WTC11 (cell line): ENCODE measurements at regions not wholly inside any gene's neighbourhood (a gene's known extent, or its start where the extent isn't known, plus 50 kb on each side); places are given as distances from the start of the nearest gene placed in this dataset.

ENCODE experiments used
- ATAC-seq: fragments of 200-7000 bp; cut with Tn5 transposase; 2 replicates; pipeline ENCODE4 v1.10.0; 2021; ENCODE audit warnings: mild to moderate bottlenecking, moderate library complexity
- CTCF ChIA-PET: fragments of 300-600 bp; sonication (Branson Sonifier 250); formaldehyde crosslinking; loops from one replicate; lab custom pipeline; 2021; ENCODE audit warnings: antibody characterized with exemption; lab: Charles Lee
- POLR2A ChIA-PET: fragments of 350-600 bp; sonication (Branson Sonifier 250); formaldehyde crosslinking; loops from one replicate; lab custom pipeline; 2021; ENCODE audit warnings: antibody characterized with exemption; lab: Charles Lee
- DNase-seq: peaks from one replicate; pipeline ENCODE4 v3.0.0; 2021; ENCODE audit warnings: low spot score
- H3K27ac Mint-ChIP-seq: 2 replicates; pipeline ENCODE4 v1.8.0; 2021; ENCODE audit warnings: mixed read lengths
- H3K27me3 Mint-ChIP-seq: 2 replicates; pipeline ENCODE4 v1.8.0; 2021; ENCODE audit warnings: low read depth, mild to moderate bottlenecking, moderate library complexity, mixed read lengths
- H3K36me3 Mint-ChIP-seq: 2 replicates; pipeline ENCODE4 v1.8.0; 2021; ENCODE audit warnings: mixed read lengths
- H3K4me1 Mint-ChIP-seq: 2 replicates; pipeline ENCODE4 v1.8.0; 2022; ENCODE audit warnings: mixed read lengths
- H3K4me3 Mint-ChIP-seq: 2 replicates; pipeline ENCODE4 v1.8.0; 2021; ENCODE audit warnings: mild to moderate bottlenecking, moderate library complexity, mixed read lengths
- H3K9me3 Mint-ChIP-seq: 2 replicates; pipeline ENCODE4 v1.8.0; 2021; ENCODE audit warnings: mixed read lengths
- JAZF1 ChIP-seq: fragments of 250-450 bp; sonication (Bioruptor Pico); IDR thresholded peaks from 2 replicates; pipeline ENCODE4 v1.9.0; 2021; ENCODE audit warnings: moderate library complexity, mild to moderate bottlenecking, inconsistent platforms
- KAT7 ChIP-seq: sonication (generic); formaldehyde crosslinking; IDR thresholded peaks from 2 replicates; pipeline ENCODE4 v1.8.1; 2023; ENCODE audit warnings: missing genetic modification reagents, mild to moderate bottlenecking, borderline replicate concordance
- NFATC4 ChIP-seq: fragments of 250-450 bp; sonication (Bioruptor Pico); IDR thresholded peaks from 2 replicates; pipeline ENCODE4 v1.9.0; 2021; ENCODE audit warnings: mild to moderate bottlenecking
- NFYB ChIP-seq: sonication (generic); formaldehyde crosslinking; conservative IDR thresholded peaks from 2 replicates; pipeline ENCODE4 v1.8.0; 2022; ENCODE audit warnings: low read depth, missing genetic modification reagents
- NR1H2 ChIP-seq: sonication (generic); formaldehyde crosslinking; IDR thresholded peaks from 2 replicates; pipeline ENCODE4 v1.9.0; 2021; ENCODE audit warnings: mild to moderate bottlenecking, moderate library complexity, missing genetic modification reagents
- NR3C1 ChIP-seq: sonication (generic); formaldehyde crosslinking; conservative IDR thresholded peaks from 2 replicates; pipeline ENCODE4 v1.8.1; 2023; ENCODE audit warnings: low read depth, mild to moderate bottlenecking, missing genetic modification reagents
- TCF7 ChIP-seq: sonication (generic); formaldehyde crosslinking; IDR thresholded peaks from 2 replicates; pipeline ENCODE4 v1.8.0; 2022; ENCODE audit warnings: mild to moderate bottlenecking, low read depth, missing genetic modification reagents, moderate library complexity
- TEAD1 ChIP-seq: sonication (generic); formaldehyde crosslinking; IDR thresholded peaks from 2 replicates; pipeline ENCODE4 v1.8.0; 2022; ENCODE audit warnings: mild to moderate bottlenecking, missing genetic modification reagents
- TEAD4 ChIP-seq: sonication (generic); formaldehyde crosslinking; IDR thresholded peaks from 2 replicates; pipeline ENCODE4 v1.8.0; 2022; ENCODE audit warnings: mild to moderate bottlenecking, missing genetic modification reagents
- TP53 ChIP-seq: sonication (generic); formaldehyde crosslinking; IDR thresholded peaks from 2 replicates; pipeline ENCODE4 v1.8.1; 2023; ENCODE audit warnings: mild to moderate bottlenecking, missing genetic modification reagents
- ZNF396 ChIP-seq: fragments of 250-450 bp; sonication (Bioruptor Pico); IDR thresholded peaks from 2 replicates; pipeline ENCODE4 v1.8.0; 2021; ENCODE audit warnings: mild to moderate bottlenecking, moderate library complexity, borderline replicate concordance
- TF ChIP-seq, protein P1 (sequence below): fragments of 200-600 bp; IDR thresholded peaks from 2 replicates; pipeline ENCODE4 v1.8.0; 2022; ENCODE audit warnings: antibody characterized with exemption
- TF ChIP-seq, protein P2 (sequence below): sonication (generic); formaldehyde crosslinking; IDR thresholded peaks from 2 replicates; pipeline ENCODE4 v1.8.0; 2022; ENCODE audit warnings: mild to moderate bottlenecking, missing genetic modification reagents
- TF ChIP-seq, protein P3 (sequence below): sonication (generic); formaldehyde crosslinking; conservative IDR thresholded peaks from 2 replicates; pipeline ENCODE4 v1.8.1; 2023; ENCODE audit warnings: mild to moderate bottlenecking, low read depth, missing genetic modification reagents, moderate library complexity
- TF ChIP-seq, protein P4 (sequence below): sonication (generic); formaldehyde crosslinking; IDR thresholded peaks from 2 replicates; pipeline ENCODE4 v1.8.1; 2022; ENCODE audit warnings: missing genetic modification reagents, borderline replicate concordance
- TF ChIP-seq, protein P5 (sequence below): sonication (generic); formaldehyde crosslinking; IDR thresholded peaks from 2 replicates; pipeline ENCODE4 v1.8.1; 2023; ENCODE audit warnings: mild to moderate bottlenecking, missing genetic modification reagents, moderate library complexity

DNA sequence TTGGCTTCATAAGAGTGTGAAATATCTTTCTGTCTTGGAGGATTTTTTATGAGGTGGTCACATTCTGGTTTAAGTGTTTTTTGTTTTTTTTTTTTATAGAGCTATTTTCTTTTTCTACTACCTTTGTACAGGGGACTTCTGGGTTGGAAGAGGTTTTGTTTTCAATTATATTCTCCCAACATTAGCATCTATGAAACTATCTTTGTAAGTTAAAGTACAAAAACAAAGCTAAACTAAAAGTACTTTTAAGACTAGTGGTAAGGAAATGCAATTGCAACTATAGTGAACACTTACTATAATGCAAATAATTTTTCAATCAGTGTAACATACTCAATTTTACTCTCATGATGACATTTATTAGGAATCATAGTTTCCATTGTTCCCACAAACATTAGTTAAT, 688.2 kb downstream of the SI start:
- peaks cover 19% of the 10 kb centered on the region for H3K4me1 Mint-ChIP-seq
- H3K9me3 Mint-ChIP-seq: peaks cover 26% of the 10 kb centered on the region
- H3K4me3 Mint-ChIP-seq: no peak overlapping the region
- POLR2A ChIA-PET: interaction anchor here (0.7 kb wide), 1 partner anchor 352 kb away, joined by 3 read pairs; no protein-coding TSS in a partner anchor
- DNase-seq (no peak), ATAC-seq (no peak)
- no peaks in the 10 kb centered on the region for H3K27me3 Mint-ChIP-seq
- H3K27ac Mint-ChIP-seq: no peak overlapping the region
- TF ChIP-seq, protein P1, sequence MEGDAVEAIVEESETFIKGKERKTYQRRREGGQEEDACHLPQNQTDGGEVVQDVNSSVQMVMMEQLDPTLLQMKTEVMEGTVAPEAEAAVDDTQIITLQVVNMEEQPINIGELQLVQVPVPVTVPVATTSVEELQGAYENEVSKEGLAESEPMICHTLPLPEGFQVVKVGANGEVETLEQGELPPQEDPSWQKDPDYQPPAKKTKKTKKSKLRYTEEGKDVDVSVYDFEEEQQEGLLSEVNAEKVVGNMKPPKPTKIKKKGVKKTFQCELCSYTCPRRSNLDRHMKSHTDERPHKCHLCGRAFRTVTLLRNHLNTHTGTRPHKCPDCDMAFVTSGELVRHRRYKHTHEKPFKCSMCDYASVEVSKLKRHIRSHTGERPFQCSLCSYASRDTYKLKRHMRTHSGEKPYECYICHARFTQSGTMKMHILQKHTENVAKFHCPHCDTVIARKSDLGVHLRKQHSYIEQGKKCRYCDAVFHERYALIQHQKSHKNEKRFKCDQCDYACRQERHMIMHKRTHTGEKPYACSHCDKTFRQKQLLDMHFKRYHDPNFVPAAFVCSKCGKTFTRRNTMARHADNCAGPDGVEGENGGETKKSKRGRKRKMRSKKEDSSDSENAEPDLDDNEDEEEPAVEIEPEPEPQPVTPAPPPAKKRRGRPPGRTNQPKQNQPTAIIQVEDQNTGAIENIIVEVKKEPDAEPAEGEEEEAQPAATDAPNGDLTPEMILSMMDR: peak; percentile 24; the same call in 1 of the 2 replicates
- no peak for TF ChIP-seq TP53 (CRISPR knock-in tag)
- CTCF ChIA-PET: interaction anchor here (1.0 kb wide), 2 partner anchors 16 to 69 kb away, joined by 3 to 4 read pairs; no protein-coding TSS in a partner anchor
- peaks cover 16% of the 10 kb centered on the region for H3K36me3 Mint-ChIP-seq

DNA sequence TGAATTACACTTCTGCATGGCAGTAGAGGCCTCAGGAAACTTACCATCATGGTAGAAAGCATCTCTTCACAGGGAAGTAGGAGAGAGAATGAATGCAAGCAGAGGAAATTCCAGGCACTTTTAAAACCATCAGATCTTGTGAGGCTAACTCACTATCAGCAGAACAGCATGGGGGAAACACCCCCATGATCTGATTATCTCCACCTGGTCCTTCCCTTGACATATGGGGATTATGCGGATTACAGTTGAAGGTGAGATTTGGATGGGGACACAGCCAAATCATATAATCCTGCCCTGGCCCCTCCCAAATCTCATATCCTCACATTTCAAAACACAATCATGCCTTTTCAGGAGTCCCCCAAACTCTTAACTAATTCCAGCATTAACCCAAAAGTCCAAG, 691.1 kb downstream of the SI start:
- ATAC-seq: no peak
- TF ChIP-seq NFYB (CRISPR knock-in tag): no peak
- no peak for TF ChIP-seq NFATC4 (CRISPR knock-in tag)
- TF ChIP-seq, protein P2, sequence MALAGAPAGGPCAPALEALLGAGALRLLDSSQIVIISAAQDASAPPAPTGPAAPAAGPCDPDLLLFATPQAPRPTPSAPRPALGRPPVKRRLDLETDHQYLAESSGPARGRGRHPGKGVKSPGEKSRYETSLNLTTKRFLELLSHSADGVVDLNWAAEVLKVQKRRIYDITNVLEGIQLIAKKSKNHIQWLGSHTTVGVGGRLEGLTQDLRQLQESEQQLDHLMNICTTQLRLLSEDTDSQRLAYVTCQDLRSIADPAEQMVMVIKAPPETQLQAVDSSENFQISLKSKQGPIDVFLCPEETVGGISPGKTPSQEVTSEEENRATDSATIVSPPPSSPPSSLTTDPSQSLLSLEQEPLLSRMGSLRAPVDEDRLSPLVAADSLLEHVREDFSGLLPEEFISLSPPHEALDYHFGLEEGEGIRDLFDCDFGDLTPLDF (CRISPR knock-in tag): no peak
- TF ChIP-seq NR3C1 (CRISPR knock-in tag): no peak
- no peak for TF ChIP-seq TEAD4 (CRISPR knock-in tag)
- TF ChIP-seq JAZF1 (CRISPR knock-in tag): no peak
- no peak for TF ChIP-seq ZNF396 (CRISPR knock-in tag)
- TF ChIP-seq, protein P3, sequence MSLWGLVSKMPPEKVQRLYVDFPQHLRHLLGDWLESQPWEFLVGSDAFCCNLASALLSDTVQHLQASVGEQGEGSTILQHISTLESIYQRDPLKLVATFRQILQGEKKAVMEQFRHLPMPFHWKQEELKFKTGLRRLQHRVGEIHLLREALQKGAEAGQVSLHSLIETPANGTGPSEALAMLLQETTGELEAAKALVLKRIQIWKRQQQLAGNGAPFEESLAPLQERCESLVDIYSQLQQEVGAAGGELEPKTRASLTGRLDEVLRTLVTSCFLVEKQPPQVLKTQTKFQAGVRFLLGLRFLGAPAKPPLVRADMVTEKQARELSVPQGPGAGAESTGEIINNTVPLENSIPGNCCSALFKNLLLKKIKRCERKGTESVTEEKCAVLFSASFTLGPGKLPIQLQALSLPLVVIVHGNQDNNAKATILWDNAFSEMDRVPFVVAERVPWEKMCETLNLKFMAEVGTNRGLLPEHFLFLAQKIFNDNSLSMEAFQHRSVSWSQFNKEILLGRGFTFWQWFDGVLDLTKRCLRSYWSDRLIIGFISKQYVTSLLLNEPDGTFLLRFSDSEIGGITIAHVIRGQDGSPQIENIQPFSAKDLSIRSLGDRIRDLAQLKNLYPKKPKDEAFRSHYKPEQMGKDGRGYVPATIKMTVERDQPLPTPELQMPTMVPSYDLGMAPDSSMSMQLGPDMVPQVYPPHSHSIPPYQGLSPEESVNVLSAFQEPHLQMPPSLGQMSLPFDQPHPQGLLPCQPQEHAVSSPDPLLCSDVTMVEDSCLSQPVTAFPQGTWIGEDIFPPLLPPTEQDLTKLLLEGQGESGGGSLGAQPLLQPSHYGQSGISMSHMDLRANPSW (CRISPR knock-in tag): no peak
- TF ChIP-seq, protein P4, sequence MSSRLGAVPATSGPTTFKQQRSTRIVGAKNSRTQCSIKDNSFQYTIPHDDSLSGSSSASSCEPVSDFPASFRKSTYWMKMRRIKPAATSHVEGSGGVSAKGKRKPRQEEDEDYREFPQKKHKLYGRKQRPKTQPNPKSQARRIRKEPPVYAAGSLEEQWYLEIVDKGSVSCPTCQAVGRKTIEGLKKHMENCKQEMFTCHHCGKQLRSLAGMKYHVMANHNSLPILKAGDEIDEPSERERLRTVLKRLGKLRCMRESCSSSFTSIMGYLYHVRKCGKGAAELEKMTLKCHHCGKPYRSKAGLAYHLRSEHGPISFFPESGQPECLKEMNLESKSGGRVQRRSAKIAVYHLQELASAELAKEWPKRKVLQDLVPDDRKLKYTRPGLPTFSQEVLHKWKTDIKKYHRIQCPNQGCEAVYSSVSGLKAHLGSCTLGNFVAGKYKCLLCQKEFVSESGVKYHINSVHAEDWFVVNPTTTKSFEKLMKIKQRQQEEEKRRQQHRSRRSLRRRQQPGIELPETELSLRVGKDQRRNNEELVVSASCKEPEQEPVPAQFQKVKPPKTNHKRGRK: no peak
- TF ChIP-seq, protein P5, sequence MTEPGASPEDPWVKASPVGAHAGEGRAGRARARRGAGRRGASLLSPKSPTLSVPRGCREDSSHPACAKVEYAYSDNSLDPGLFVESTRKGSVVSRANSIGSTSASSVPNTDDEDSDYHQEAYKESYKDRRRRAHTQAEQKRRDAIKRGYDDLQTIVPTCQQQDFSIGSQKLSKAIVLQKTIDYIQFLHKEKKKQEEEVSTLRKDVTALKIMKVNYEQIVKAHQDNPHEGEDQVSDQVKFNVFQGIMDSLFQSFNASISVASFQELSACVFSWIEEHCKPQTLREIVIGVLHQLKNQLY (CRISPR knock-in tag): no peak
- TF ChIP-seq TEAD1 (CRISPR knock-in tag): no peak
- TF ChIP-seq KAT7 (CRISPR knock-in tag): no peak
- TF ChIP-seq, protein P1: no peak
- TF ChIP-seq TCF7: no peak
- TF ChIP-seq NR1H2: no peak
- DNase-seq: no peak
- ChIA-PET CTCF (no interaction called here), POLR2A (no interaction called here)
- H3K36me3 Mint-ChIP-seq: peaks cover 16% of the 10 kb centered on the region
- H3K9me3 Mint-ChIP-seq: peaks cover 26% of the 10 kb centered on the region
- H3K4me1 Mint-ChIP-seq: peaks cover 6% of the 10 kb centered on the region; the same call in 1 of the 2 replicates
- no peaks in the 10 kb centered on the region for H3K27me3 Mint-ChIP-seq
- H3K27ac Mint-ChIP-seq: no peak overlapping the region
- H3K4me3 Mint-ChIP-seq: no peak overlapping the region
